ENCODE measurements at regions not wholly inside any gene's neighbourhood (a gene's known extent, or its start where the extent isn't known, plus 50 kb on each side); places are given as distances from the start of the nearest gene placed in this dataset.

GRCh38 chr5:128711216-128711615 lies 173.2 kb upstream of the FBN2 start:
- in situ Hi-C loops (cut with HindIII; ENCODE audit: extremely low pct_ligation_motif_present, low pct_unique_long_range_greater_than_20kb) = no loop called here
- TF ChIP-seq ZNF639 (CRISPR knock-in tag; conservative IDR thresholded peaks at IDR 0.05) = no peak
- no peak for TF ChIP-seq DNMT1 (CRISPR knock-in tag; IDR thresholded peaks at IDR 0.05)
- TF ChIP-seq ZNF776 (CRISPR knock-in tag; IDR thresholded peaks at IDR 0.05) = no peak
- no peak for TF ChIP-seq KDM4B (CRISPR knock-in tag; IDR thresholded peaks at IDR 0.05)
- no peak for TF ChIP-seq KDM1A (CRISPR knock-in tag; IDR thresholded peaks at IDR 0.05)
- TF ChIP-seq HNRNPUL1 (IDR thresholded peaks at IDR 0.05; ENCODE audit: low read depth, low read length) = no peak
- no peak for TF ChIP-seq TBP (CRISPR knock-in tag; IDR thresholded peaks at IDR 0.05)
- TF ChIP-seq ZBTB33 (CRISPR knock-in tag; IDR thresholded peaks at IDR 0.05) = no peak
- TF ChIP-seq SRF (IDR thresholded peaks at IDR 0.05; ENCODE audit: low read depth, low read length) = no peak
- TF ChIP-seq PTBP1 (IDR thresholded peaks at IDR 0.05; ENCODE audit: low read depth, low read length, poor library complexity, severe bottlenecking) = no peak
- no peak for TF ChIP-seq HNF4G (IDR thresholded peaks at IDR 0.05; ENCODE audit: borderline replicate concordance, low read depth, low read length)
- TF ChIP-seq HNF4G (CRISPR knock-in tag; IDR thresholded peaks at IDR 0.05; ENCODE audit: borderline replicate concordance, low read depth) = no peak
- TF ChIP-seq KLF16 (CRISPR knock-in tag; IDR thresholded peaks at IDR 0.05) = no peak
- TF ChIP-seq ZBTB25 (CRISPR knock-in tag; IDR thresholded peaks at IDR 0.05) = no peak
- TF ChIP-seq, protein P1, sequence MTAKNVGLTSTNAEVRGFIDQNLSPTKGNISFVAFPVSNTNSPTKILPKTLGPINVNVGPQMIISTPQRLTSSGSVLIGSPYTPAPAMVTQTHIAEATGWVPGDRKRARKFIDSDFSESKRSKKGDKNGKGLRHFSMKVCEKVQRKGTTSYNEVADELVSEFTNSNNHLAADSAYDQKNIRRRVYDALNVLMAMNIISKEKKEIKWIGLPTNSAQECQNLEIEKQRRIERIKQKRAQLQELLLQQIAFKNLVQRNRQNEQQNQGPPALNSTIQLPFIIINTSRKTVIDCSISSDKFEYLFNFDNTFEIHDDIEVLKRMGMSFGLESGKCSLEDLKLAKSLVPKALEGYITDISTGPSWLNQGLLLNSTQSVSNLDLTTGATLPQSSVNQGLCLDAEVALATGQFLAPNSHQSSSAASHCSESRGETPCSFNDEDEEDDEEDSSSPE (CRISPR knock-in tag; IDR thresholded peaks at IDR 0.05) = no peak
- no peak for TF ChIP-seq ZNF589 (CRISPR knock-in tag; conservative IDR thresholded peaks at IDR 0.05)
- TF ChIP-seq ZNF552 (CRISPR knock-in tag; IDR thresholded peaks at IDR 0.05; ENCODE audit: borderline replicate concordance) = no peak
- no peak for TF ChIP-seq CSRNP2 (CRISPR knock-in tag; conservative IDR thresholded peaks at IDR 0.05; ENCODE audit: low read depth)
- no peak for TF ChIP-seq SIX1 (CRISPR knock-in tag; IDR thresholded peaks at IDR 0.05; ENCODE audit: borderline replicate concordance)
- TF ChIP-seq ZNF274 (CRISPR knock-in tag; IDR thresholded peaks at IDR 0.05) = no peak

More at GRCh38 chr5:128711216-128711615, 173.2 kb upstream of the FBN2 start:
- ATAC-seq (no peak), DNase-seq (ENCODE audit: low spot score) (no peak), FAIRE-seq (no peak)
- POLR2A ChIA-PET = no interaction called here
- no TSS peak for BruUV-seq (replicated peaks)
- Histone ChIP-seq H3K4me1 (ENCODE audit: insufficient read depth, low read length) (no peaks in the 10 kb centered on the region), H3K79me2 (ENCODE audit: insufficient read depth, low read length) (no peaks in the 10 kb centered on the region), H3K36me3 (replicated peaks in 1 of 2; ENCODE audit: control insufficient read depth in 1 of 2, insufficient read depth in 2 of 2, low read length in 2 of 2) (no peaks in the 10 kb centered on the region), H3K4me2 (ENCODE audit: low read depth, low read length) (no peak overlapping the region), H3K9ac (ENCODE audit: insufficient read depth, low read depth, low read length) (no peak overlapping the region), H2AFZ (ENCODE audit: low read length) (no peak overlapping the region), H4K20me1 (ENCODE audit: insufficient read depth, low read length) (no peaks in the 10 kb centered on the region), H3K4me3 (replicated peaks in 1 of 3; ENCODE audit: insufficient read depth in 1 of 3, low read depth in 2 of 3, low read length in 3 of 3) (no peak overlapping the region), H3K27ac (ENCODE audit: extremely low read length, insufficient read depth, low read length) (no peak overlapping the region), H3K9me3 (ENCODE audit: low read length) (peaks cover 6% of the 10 kb centered on the region; the same call in 1 of the 2 replicates), H3K27me3 (ENCODE audit: control insufficient read depth in 1 of 2, insufficient read depth in 2 of 2, low read length in 2 of 2) (no peaks in the 10 kb centered on the region)
- WGBS (ENCODE audit: low lambda C conversion rate) = 0% methylated on average over 2 of the region's 2 CpGs
- CTCF ChIA-PET (ENCODE audit: low intra/inter-chr PET ratio, low total read pairs) = no interaction called here
- intact Hi-C loops (cut with micrococcal nuclease; ENCODE audit: unreplicated experiment) = no loop called here

Measured in HepG2 (cell line).